IPS DF 4.7 (cell line): ENCODE measurements at regions not wholly inside any gene's neighbourhood (a gene's known extent, or its start where the extent isn't known, plus 50 kb on each side); places are given as distances from the start of the nearest gene placed in this dataset.
A peak's percentile ranks its signal among the peaks of the same experiment; 100 is the strongest.

Experiments used
- DNase-seq: peaks from one replicate; pipeline ENCODE4 v3.0.0-alpha.2; 2013; ENCODE audit warnings: low spot score; ENCODE audit errors: extremely low read depth

DNA sequence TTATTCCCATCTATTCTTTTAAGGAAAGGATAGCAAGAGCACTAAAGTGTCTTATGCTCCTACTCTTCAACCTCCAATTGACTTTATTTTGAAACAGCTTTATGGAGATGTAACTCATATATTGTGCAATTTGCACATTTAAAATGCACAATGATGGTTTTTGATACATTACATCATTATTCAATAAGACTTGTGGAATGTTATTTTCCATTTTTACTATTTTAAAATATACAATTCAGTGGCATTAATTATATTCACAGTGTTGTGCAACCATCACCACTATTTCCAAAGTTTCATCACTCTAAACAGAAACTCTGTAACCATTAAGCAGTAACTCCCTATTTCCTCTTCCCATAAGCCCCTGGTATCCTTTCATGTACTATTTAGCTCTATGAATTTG is 489.8 kb downstream of the NEBL start:
- DNase-seq: no peak

DNA sequence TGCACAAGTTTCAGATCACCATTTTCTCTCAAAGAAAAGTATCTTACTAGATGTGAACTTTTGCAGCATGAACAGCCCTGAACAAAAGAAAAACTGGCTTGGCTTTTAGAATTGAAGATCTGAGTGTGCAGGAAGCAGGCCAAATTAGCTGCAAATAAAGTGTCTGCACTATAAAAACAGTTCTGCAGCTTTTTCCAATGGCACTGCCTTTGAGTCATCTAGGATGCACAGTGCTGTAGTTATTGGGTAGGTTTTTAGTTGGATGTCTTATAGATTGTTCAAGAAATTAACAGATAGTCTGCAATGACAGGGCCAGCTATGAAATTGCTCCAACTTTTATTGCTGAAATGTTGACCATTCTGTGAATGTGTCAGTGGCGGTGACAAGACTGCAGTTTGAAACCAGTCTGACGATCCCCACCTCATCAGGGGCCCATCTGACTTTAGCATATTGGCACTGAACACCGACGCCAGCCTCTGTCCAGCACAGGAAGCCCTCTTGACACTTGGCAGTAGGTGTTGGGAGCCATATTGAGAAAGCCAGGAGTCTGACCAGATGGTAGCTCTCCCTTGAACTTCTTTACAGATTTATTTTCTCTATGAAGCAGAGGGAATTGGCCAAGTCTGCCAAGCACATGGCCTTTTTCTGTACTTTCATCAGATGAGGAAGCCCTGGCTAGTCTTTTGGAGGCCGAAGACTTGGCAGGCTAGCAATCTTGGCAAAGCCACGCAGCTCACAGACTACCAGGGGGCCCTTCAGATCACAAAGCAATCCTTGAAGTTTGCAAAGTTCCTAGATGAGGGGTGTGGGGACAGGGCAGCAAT is 490.6 kb downstream of the NEBL start:
- no peak for DNase-seq

DNA sequence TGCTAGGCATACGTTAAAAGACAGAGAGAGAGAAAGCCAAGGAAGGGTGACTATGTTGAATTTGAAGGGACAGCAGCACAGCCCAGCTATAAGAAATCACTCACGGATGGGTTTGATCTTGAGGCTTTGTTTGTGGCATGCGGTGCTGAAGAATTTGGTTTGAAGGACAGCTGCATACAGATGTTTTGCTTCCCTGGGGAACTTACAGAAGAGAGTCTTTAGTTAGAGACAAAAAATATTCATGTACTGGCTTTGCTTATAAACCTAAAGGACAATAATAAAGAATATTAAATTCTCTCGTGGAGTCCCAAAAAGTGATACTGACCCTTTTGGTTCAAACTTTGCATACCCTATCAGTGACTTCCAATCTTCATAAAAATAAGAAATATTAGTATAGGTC is 491.4 kb downstream of the NEBL start:
- no peak for DNase-seq

DNA sequence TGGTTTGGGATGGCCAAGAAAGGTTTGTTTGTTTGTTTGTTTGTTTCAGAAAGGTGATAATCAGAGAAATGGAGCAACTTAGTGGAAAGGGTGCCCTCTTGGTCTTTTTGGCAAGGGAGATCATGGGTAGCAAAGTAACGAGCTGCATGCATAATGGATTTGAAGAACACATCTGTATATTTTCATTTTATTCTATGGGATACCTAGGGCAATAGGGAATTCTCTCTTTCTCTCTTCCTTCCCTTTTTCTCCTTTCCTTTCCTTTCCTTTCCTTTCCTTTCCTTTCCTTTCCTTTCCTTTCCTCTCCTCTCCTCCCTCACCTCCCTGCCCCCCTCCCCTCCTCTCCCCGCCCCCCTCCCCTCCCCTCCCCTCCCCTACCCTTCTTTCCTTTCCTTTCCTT is 492.1 kb downstream of the NEBL start:
- no peak for DNase-seq

DNA sequence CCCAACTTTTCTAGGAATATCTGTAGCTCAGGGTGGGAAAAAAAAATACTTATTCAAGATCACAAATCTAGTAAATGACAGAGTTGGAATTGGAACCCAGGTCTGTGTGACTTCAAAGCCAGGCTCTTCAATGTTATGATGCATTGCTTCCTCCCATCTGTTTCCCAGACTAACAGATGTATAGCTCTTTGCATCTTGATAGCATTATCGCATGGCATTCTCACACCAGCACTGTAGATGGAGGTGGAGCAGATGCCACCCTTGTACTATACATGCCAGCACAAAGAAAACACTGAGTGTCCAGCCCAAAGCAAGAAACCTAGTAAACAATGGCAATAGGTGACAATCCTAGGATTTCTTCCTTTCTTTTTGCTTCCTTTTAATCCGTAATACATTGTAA is 497.3 kb downstream of the NEBL start:
- no peak for DNase-seq

DNA sequence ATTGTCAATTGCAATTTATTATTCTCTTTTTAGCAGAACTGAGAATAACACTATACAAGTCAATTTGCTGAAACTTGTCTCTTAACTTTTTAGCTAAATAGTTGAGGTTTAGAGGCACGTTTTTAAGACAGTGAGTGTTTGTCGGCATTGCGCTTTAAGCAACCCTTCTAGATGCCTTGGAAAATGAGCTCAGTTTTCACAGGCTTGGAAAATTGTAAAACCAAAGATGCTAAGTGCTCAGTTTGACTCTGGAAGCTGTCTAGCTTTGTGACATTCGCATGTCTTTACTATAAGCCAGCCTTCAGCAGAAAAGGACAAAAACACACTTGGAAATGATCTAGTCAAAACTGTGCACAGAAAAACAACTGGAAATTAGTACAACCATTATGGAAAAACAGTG is 500.4 kb downstream of the NEBL start:
- no peak for DNase-seq

DNA sequence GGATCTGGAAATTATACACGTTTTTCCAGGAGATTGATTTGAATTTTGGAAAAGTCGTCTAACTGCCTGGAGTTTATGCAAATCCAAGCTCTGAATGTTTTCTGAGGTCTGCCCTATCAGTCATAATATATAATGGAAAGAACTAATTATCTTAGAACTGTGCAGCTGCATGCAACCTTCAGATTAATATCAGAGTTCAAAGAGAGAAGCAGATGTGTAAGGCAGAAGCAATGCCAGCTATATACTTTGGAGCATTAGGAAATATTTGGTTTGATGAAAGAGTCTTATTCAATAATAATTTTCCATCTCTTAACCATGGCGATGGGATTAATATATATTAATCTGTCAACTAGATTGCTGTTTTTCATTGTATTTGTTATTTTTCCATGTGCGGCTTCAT is 500.9 kb downstream of the NEBL start:
- DNase-seq: no peak

DNA sequence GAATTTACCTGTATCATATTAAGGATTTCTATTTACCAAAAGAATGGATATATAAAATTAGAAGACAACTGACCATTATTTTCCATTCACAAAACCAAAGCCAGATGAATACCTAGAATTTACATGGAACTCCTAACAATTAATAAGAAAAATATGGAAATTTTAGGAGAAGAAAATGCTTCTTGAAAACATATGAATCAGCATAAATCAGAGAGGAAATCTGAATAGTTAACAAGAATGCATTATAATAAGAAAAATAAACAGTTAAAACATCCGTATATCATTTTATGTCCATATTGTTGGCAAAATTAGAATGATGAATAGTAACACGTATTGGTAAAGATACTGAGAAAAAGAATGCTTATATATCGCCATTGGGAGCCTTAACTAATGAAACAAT is 505.5 kb downstream of the NEBL start:
- DNase-seq: no peak

DNA sequence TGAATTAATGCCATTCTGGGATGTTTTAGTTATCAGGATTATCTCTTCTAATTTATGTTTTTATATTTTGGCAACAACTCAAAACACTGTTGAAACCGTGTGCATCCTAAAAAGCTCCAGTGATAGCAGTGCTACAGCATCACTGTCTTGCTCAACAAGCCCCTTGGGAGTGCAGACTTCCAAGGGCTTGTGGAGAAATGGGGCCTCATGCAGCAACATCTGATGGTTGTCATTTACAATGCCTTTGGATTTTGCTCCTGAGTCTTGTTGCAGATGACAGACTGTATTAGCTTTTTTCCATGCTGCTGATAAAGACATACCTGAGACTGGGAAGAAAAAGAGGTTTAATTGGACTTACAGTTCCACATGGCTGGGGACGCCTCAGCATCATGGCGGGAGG is 515.4 kb downstream of the NEBL start:
- DNase-seq: no peak

DNA sequence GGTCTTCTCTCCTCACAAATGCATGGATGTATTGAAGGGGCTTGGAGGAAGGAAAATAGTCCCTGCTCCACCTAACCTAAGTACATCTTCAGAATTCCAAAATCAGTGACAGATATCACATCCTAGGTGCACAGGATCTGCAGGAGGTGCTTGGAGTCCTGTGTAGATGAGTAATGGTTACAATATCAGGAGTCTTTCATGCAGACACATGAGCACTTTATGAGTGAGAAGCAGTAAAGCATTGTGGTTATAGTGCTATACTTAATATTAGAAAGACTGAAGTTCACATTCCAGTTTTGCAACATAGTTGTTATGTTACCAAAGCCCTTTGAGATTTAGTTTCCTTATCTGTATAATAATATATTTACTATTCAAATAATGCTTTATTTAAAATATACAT is 516.7 kb downstream of the NEBL start:
- DNase-seq: no peak

DNA sequence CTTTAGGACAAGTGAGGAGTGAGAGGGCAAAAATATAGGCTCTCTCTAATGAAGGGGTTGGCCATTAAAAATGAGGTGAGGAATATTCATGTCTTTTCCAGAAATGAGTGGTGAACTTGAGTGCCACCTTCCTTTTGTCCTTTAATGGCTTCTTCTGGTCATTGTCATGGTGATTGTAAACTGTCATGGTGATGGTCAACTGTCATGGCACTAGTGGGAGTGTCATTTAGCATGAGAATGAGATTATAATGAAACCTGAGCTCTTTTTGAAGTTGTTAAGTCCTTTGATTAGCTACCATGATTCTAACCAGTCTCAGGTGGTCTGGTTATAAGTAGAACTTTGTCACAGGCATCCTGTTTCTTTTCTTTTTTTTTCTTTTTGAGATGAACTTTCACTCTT is 524.4 kb downstream of the NEBL start:
- DNase-seq: peak; percentile 82

DNA sequence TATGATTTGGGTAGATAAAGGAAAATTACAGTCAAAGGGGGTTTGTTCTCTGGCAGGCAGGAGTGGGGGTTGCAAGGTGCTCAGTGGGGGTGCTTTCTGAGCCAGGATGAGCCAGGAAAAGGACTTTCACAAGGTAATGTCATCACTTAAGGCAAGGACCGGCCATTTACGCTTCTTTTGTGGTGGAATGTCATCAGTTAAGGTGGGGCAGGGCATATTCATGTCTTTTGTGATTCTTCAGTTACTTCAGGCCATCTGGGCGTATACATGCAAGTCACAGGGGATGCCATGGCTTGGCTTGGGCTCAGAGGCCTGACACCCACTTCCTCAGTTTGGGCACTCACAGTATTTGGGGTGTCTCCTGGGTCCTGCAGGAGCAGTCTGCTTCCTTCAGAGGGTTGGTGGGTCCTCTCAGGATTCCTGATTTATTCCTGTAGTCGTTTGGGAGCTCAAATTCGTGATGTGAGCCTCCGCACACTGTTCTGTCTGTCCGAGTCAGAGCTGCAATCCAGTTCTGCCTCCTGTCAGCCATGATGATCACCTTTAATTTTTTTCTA is 526.1 kb downstream of the NEBL start:
- peak; percentile 58 for DNase-seq

DNA sequence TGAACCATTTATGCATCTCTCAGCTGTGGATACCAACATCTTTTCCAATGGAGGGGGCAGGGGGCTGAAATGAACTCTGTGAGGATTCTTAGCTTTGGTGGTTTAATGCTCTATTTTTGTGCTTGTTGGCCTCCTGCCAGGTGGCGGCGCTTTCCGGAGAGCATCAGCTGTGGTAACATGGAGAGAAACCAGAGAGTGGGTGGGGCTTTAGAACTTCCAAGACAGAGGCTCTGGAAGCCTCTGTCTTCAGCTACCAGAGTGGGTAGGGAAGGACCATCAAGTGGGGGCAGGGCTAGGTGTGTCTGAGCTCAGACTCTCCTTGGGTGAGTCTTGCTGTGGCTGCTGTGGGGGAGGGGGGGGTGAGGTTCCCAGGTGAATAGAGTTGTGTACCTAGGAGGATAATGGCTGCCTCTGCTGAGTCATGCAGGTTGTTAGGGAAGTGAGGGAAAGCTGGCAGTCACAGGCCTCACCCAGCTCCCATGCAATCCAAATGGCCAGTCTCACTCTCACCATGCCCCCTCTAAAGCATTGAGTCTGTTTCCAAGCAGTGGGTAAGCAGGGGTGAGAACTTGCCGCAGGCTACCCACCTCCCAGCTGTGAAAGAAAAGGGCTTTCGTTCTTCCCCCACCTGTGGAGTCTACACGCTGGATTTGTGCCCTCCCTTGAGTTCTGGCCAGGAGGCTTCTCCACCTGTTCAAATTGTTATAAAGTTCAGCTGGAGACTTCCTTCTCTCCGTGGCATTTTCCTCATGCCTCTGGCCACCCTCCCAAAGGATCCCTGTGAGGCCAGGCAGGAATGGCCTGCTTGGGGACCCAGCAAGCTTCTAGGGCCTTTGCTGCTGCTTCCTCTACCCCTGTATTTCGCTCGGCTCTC is 527.0 kb downstream of the NEBL start:
- peak; percentile 76 for DNase-seq

DNA sequence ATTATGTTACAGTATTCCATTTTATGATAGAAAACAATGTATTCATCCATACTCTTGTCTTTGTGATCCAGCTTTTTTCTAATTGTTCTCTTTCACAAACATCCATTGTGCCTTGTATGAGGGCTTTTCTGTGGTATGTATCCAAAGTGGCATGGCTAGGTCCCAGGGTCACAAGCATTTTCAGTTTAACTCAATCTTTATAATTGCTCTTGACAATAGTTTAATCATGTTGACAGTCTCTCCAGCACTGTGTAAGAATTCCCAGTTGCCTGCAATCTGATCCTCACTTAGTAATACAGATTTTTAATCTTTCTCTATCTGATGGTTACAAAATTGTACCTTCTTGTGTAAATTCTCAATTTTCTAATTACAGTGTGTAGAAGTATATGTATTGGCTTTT is 533.4 kb downstream of the NEBL start:
- DNase-seq: no peak

DNA sequence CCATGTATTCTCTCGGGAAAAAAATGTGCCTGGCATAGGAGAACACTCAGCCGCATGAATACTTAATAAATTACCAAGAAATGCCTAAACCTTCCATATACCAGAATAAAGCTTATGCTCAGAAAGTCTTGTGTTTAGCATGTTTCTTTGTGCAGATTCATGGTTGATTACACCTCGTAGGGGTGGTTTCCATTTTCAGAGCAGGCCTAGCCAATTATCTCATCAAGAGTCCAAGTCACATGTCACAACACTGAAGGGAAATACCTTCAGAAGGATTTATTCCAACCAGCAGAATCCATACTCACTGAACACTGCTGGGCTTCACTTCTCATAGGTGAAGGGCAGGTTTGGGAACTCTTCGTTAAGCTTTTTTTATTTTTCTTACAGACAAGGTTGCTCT is 539.7 kb downstream of the PLXDC2 start:
- DNase-seq: no peak

DNA sequence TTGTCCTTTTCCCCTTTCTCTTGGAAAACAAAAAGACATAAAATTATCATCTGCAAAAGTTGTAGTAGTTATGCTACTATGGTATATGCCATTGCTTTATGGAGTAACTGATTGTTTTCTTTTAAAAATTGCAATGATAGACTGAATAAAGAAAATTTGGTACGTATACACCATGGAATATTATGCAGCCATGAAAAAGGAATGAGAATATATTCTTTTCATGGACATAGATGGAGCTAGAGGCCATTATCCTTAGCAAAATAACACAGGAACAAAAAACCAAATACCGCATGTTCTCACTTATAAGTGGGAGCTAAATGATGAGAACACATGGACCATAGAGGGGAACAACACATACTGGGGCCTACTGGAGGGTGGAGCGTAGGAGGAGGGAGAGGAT is 538.8 kb downstream of the PLXDC2 start:
- no peak for DNase-seq

DNA sequence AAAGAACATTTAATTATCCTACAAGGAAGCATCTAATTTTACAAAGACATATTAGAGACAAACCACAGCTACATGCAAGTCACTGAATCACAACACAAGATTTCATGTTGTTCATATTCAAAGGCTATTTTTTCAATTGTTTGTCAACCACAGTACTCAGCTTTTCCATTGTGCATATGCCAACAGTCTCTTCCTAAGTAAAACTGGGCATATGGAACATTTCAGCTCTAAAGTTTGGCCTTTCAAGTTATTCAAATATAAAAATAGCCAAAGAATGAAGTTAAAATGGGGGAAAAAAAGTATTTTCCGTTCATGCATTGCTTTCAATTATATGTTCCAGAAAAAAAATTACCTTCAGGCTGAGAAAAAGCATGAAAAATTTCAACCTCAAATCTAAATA is 537.9 kb downstream of the PLXDC2 start:
- no peak for DNase-seq

DNA sequence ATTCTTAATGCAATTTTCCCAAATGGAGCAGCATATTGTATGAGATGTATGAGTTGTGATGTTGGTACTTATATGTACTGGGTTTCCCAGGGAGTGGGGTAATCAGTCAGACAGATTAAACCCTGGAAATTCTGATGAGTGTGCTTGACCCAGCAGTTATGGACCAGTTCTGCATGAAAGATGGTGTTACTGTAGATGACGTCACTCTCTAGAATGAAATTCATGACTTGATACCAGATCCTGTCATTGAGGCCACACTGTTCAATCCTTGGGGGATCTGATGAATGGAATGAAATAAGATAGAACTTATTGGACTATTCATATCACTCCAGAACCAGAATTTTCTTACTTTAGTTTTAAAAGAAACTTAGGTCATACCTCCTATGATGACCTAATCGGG is 534.3 kb downstream of the PLXDC2 start:
- DNase-seq: no peak

DNA sequence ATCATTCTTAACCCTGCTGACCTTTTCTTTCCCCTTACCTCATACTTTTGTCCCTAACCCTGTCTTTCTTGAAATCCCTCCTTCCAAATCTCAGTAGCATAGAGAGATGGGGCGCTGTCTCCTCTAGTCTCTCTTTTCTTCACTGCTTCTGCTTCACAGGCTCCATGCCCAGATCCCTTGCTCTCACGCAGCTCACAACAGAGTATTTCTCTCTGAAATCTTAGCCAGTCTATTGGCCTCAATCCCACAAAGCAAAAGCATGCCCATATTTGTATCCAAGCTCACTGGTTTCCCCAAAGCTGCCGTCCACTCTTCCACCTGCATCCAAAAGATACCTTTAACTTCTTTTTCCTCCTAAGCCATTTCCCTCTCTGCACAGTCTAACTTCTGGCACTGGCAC is 526.8 kb downstream of the PLXDC2 start:
- DNase-seq: no peak
